ENCODE measurements at regions not wholly inside any gene's neighbourhood (a gene's known extent, or its start where the extent isn't known, plus 50 kb on each side); places are given as distances from the start of the nearest gene placed in this dataset.

- Histone ChIP-seq H3K4me1 (ENCODE audit: control extremely low read depth in 1 of 4, control insufficient read depth in 4 of 4, insufficient read depth in 4 of 4, low read length in 3 of 4) (no peaks in the 10 kb centered on the region), H3K36me3 (ENCODE audit: control insufficient read depth in 4 of 4, insufficient read depth in 4 of 4, low read length in 3 of 4) (no peaks in the 10 kb centered on the region), H3K4me3 (ENCODE audit: control insufficient read depth in 1 of 7, extremely low read depth in 1 of 7, insufficient read depth in 4 of 7, low read depth in 2 of 7, low read length in 6 of 7) (no peak overlapping the region), H3K27me3 (replicated peaks in 2 of 5; ENCODE audit: control insufficient read depth in 4 of 5, insufficient read depth in 5 of 5, low read length in 4 of 5) (no peaks in the 10 kb centered on the region), H3K9me3 (ENCODE audit: control extremely low read depth in 1 of 5, control insufficient read depth in 4 of 5, insufficient read depth in 2 of 5, low read depth in 1 of 5, low read length in 4 of 5) (no peaks in the 10 kb centered on the region), H3K27ac (ENCODE audit: insufficient read depth in 1 of 2, low read depth in 1 of 2, low read length in 2 of 2, poor library complexity in 1 of 2, severe bottlenecking in 2 of 2) (no peak overlapping the region)
- ChIA-PET CTCF (no interaction called here), POLR2A (no interaction called here)
- DNase-seq, result no peak
- 80% methylated on average over 1 of the region's 4 CpGs for WGBS (ENCODE audit: insufficient coverage)
These were observed 359.5 kb upstream of the NPSR1 start for GRCh38 chr7:34298492-34299013.

GRCh38 chr7:34299066-34299465 is 359.0 kb upstream of the NPSR1 start:
- Histone ChIP-seq H3K36me3 (ENCODE audit: control insufficient read depth in 4 of 4, insufficient read depth in 4 of 4, low read length in 3 of 4) (no peaks in the 10 kb centered on the region), H3K9me3 (ENCODE audit: control extremely low read depth in 1 of 5, control insufficient read depth in 4 of 5, insufficient read depth in 2 of 5, low read depth in 1 of 5, low read length in 4 of 5) (no peaks in the 10 kb centered on the region), H3K27me3 (replicated peaks in 2 of 5; ENCODE audit: control insufficient read depth in 4 of 5, insufficient read depth in 5 of 5, low read length in 4 of 5) (no peaks in the 10 kb centered on the region), H3K27ac (ENCODE audit: insufficient read depth in 1 of 2, low read depth in 1 of 2, low read length in 2 of 2, poor library complexity in 1 of 2, severe bottlenecking in 2 of 2) (no peak overlapping the region), H3K4me3 (ENCODE audit: control insufficient read depth in 1 of 7, extremely low read depth in 1 of 7, insufficient read depth in 4 of 7, low read depth in 2 of 7, low read length in 6 of 7) (no peak overlapping the region), H3K4me1 (ENCODE audit: control extremely low read depth in 1 of 4, control insufficient read depth in 4 of 4, insufficient read depth in 4 of 4, low read length in 3 of 4) (no peaks in the 10 kb centered on the region)
- DNase-seq, result no peak
- ChIA-PET POLR2A (no interaction called here), CTCF (no interaction called here)
- WGBS (ENCODE audit: insufficient coverage), result 100% methylated on average over 3 of the region's 4 CpGs

GRCh38 chr7:34307540-34307939 is 350.5 kb upstream of the NPSR1 start:
- no CpG with 5 or more reads among the region's 1 CpG for WGBS (ENCODE audit: insufficient coverage)
- DNase-seq, result no peak
- Histone ChIP-seq H3K4me3 (ENCODE audit: control insufficient read depth in 1 of 7, extremely low read depth in 1 of 7, insufficient read depth in 4 of 7, low read depth in 2 of 7, low read length in 6 of 7) (no peak overlapping the region), H3K36me3 (ENCODE audit: control insufficient read depth in 4 of 4, insufficient read depth in 4 of 4, low read length in 3 of 4) (no peaks in the 10 kb centered on the region), H3K27me3 (replicated peaks in 2 of 5; ENCODE audit: control insufficient read depth in 4 of 5, insufficient read depth in 5 of 5, low read length in 4 of 5) (no peaks in the 10 kb centered on the region), H3K4me1 (ENCODE audit: control extremely low read depth in 1 of 4, control insufficient read depth in 4 of 4, insufficient read depth in 4 of 4, low read length in 3 of 4) (no peaks in the 10 kb centered on the region), H3K9me3 (ENCODE audit: control extremely low read depth in 1 of 5, control insufficient read depth in 4 of 5, insufficient read depth in 2 of 5, low read depth in 1 of 5, low read length in 4 of 5) (no peaks in the 10 kb centered on the region), H3K27ac (ENCODE audit: insufficient read depth in 1 of 2, low read depth in 1 of 2, low read length in 2 of 2, poor library complexity in 1 of 2, severe bottlenecking in 2 of 2) (no peak overlapping the region)
- POLR2A ChIA-PET, result no interaction called here
- CTCF ChIA-PET, result interaction anchor here (2.1 kb wide), 1 partner anchor 13 kb away, joined by 7 read pairs; no protein-coding TSS in a partner anchor

GRCh38 chr7:34308595-34308994 is 349.4 kb upstream of the NPSR1 start:
- H3K4me1 ChIP-seq (ENCODE audit: control extremely low read depth in 1 of 4, control insufficient read depth in 4 of 4, insufficient read depth in 4 of 4, low read length in 3 of 4), result no peaks in the 10 kb centered on the region
- no peaks in the 10 kb centered on the region for H3K27me3 ChIP-seq (replicated peaks in 2 of 5; ENCODE audit: control insufficient read depth in 4 of 5, insufficient read depth in 5 of 5, low read length in 4 of 5)
- no peak overlapping the region for H3K4me3 ChIP-seq (ENCODE audit: control insufficient read depth in 1 of 7, extremely low read depth in 1 of 7, insufficient read depth in 4 of 7, low read depth in 2 of 7, low read length in 6 of 7)
- POLR2A ChIA-PET, result interaction anchor here (0.6 kb wide), 1 partner anchor 16 kb away, joined by 3 read pairs; no protein-coding TSS in a partner anchor
- no peak for DNase-seq
- 100% methylated on average over 7 of the region's 8 CpGs for WGBS (ENCODE audit: insufficient coverage)
- CTCF ChIA-PET, result no interaction called here
- H3K27ac ChIP-seq (ENCODE audit: insufficient read depth in 1 of 2, low read depth in 1 of 2, low read length in 2 of 2, poor library complexity in 1 of 2, severe bottlenecking in 2 of 2), result no peak overlapping the region
- H3K9me3 ChIP-seq (ENCODE audit: control extremely low read depth in 1 of 5, control insufficient read depth in 4 of 5, insufficient read depth in 2 of 5, low read depth in 1 of 5, low read length in 4 of 5), result peaks cover 0 to 1% (median 0%) of the 10 kb centered on the region in 5 experiments
- no peaks in the 10 kb centered on the region for H3K36me3 ChIP-seq (ENCODE audit: control insufficient read depth in 4 of 4, insufficient read depth in 4 of 4, low read length in 3 of 4)

- H3K27me3 ChIP-seq (replicated peaks in 2 of 5; ENCODE audit: control insufficient read depth in 4 of 5, insufficient read depth in 5 of 5, low read length in 4 of 5), result no peaks in the 10 kb centered on the region
- no peak overlapping the region for H3K4me3 ChIP-seq (ENCODE audit: control insufficient read depth in 1 of 7, extremely low read depth in 1 of 7, insufficient read depth in 4 of 7, low read depth in 2 of 7, low read length in 6 of 7)
- H3K9me3 ChIP-seq (ENCODE audit: control extremely low read depth in 1 of 5, control insufficient read depth in 4 of 5, insufficient read depth in 2 of 5, low read depth in 1 of 5, low read length in 4 of 5), result peaks cover 0 to 1% (median 0%) of the 10 kb centered on the region in 5 experiments
- H3K36me3 ChIP-seq (ENCODE audit: control insufficient read depth in 4 of 4, insufficient read depth in 4 of 4, low read length in 3 of 4), result no peaks in the 10 kb centered on the region
- H3K27ac ChIP-seq (ENCODE audit: insufficient read depth in 1 of 2, low read depth in 1 of 2, low read length in 2 of 2, poor library complexity in 1 of 2, severe bottlenecking in 2 of 2), result no peak overlapping the region
- POLR2A ChIA-PET, result interaction anchor here (0.6 kb wide), 1 partner anchor 16 kb away, joined by 3 read pairs; no protein-coding TSS in a partner anchor
- no peak for DNase-seq
- 98% methylated on average over 11 of the region's 12 CpGs for WGBS (ENCODE audit: insufficient coverage)
- no peaks in the 10 kb centered on the region for H3K4me1 ChIP-seq (ENCODE audit: control extremely low read depth in 1 of 4, control insufficient read depth in 4 of 4, insufficient read depth in 4 of 4, low read length in 3 of 4)
- CTCF ChIA-PET, result no interaction called here
These were observed 348.9 kb upstream of the NPSR1 start for GRCh38 chr7:34309116-34309515.

GRCh38 chr7:34309584-34309983 is 348.4 kb upstream of the NPSR1 start:
- H3K4me1 ChIP-seq (ENCODE audit: control extremely low read depth in 1 of 4, control insufficient read depth in 4 of 4, insufficient read depth in 4 of 4, low read length in 3 of 4), result no peaks in the 10 kb centered on the region
- no peak for DNase-seq
- peaks cover 0 to 1% (median 0%) of the 10 kb centered on the region in 5 experiments for H3K9me3 ChIP-seq (ENCODE audit: control extremely low read depth in 1 of 5, control insufficient read depth in 4 of 5, insufficient read depth in 2 of 5, low read depth in 1 of 5, low read length in 4 of 5)
- ChIA-PET CTCF (no interaction called here), POLR2A (no interaction called here)
- no peak overlapping the region for H3K27ac ChIP-seq (ENCODE audit: insufficient read depth in 1 of 2, low read depth in 1 of 2, low read length in 2 of 2, poor library complexity in 1 of 2, severe bottlenecking in 2 of 2)
- H3K4me3 ChIP-seq (ENCODE audit: control insufficient read depth in 1 of 7, extremely low read depth in 1 of 7, insufficient read depth in 4 of 7, low read depth in 2 of 7, low read length in 6 of 7), result no peak overlapping the region
- no peaks in the 10 kb centered on the region for H3K27me3 ChIP-seq (replicated peaks in 2 of 5; ENCODE audit: control insufficient read depth in 4 of 5, insufficient read depth in 5 of 5, low read length in 4 of 5)
- WGBS (ENCODE audit: insufficient coverage), result 96% methylated on average over 11 of the region's 19 CpGs
- H3K36me3 ChIP-seq (ENCODE audit: control insufficient read depth in 4 of 4, insufficient read depth in 4 of 4, low read length in 3 of 4), result no peaks in the 10 kb centered on the region

- DNase-seq, result no peak
- Histone ChIP-seq H3K9me3 (ENCODE audit: control extremely low read depth in 1 of 5, control insufficient read depth in 4 of 5, insufficient read depth in 2 of 5, low read depth in 1 of 5, low read length in 4 of 5) (peaks cover 0 to 1% (median 0%) of the 10 kb centered on the region in 5 experiments), H3K27ac (ENCODE audit: insufficient read depth in 1 of 2, low read depth in 1 of 2, low read length in 2 of 2, poor library complexity in 1 of 2, severe bottlenecking in 2 of 2) (no peak overlapping the region), H3K36me3 (ENCODE audit: control insufficient read depth in 4 of 4, insufficient read depth in 4 of 4, low read length in 3 of 4) (no peaks in the 10 kb centered on the region), H3K27me3 (replicated peaks in 2 of 5; ENCODE audit: control insufficient read depth in 4 of 5, insufficient read depth in 5 of 5, low read length in 4 of 5) (no peaks in the 10 kb centered on the region), H3K4me1 (ENCODE audit: control extremely low read depth in 1 of 4, control insufficient read depth in 4 of 4, insufficient read depth in 4 of 4, low read length in 3 of 4) (no peaks in the 10 kb centered on the region), H3K4me3 (ENCODE audit: control insufficient read depth in 1 of 7, extremely low read depth in 1 of 7, insufficient read depth in 4 of 7, low read depth in 2 of 7, low read length in 6 of 7) (no peak overlapping the region)
- WGBS (ENCODE audit: insufficient coverage), result 78% methylated on average over 3 of the region's 3 CpGs
- POLR2A ChIA-PET, result no interaction called here
- CTCF ChIA-PET, result no interaction called here
These were observed 346.4 kb upstream of the NPSR1 start for GRCh38 chr7:34311591-34311990.
